OCI-LY3 (cell line): ENCODE measurements at regions not wholly inside any gene's neighbourhood (a gene's known extent, or its start where the extent isn't known, plus 50 kb on each side); places are given as distances from the start of the nearest gene placed in this dataset.

Experiments
- H2AFZ ChIP-seq: fragments of 200-600, 300-600 bp; shearing (Covaris generic); 2 replicates; pipeline ENCODE4 v1.6.0; 2014; ENCODE audit warnings: antibody characterized with exemption, low read depth, low read length
- H3K27ac ChIP-seq: fragments of 200-600, 300-600 bp; sonication (generic); 2 replicates; pipeline ENCODE4 v1.5.1; 2014; ENCODE audit warnings: mild to moderate bottlenecking, low read length, moderate library complexity, mixed read lengths
- H3K27me3 ChIP-seq: fragments of 200-600, 300-600 bp; sonication (generic); 2 replicates; pipeline ENCODE4 v1.6.1; 2014; ENCODE audit warnings: low read depth, low read length, mixed read lengths
- H3K36me3 ChIP-seq: fragments of 200-600, 300-600 bp; sonication (generic); replicated peaks from 2 replicates; pipeline ENCODE3; 2014; ENCODE audit warnings: low read depth, low read length, mixed read lengths
- H3K4me1 ChIP-seq: fragments of 300-600, 200-600 bp; sonication (generic); 2 replicates; pipeline ENCODE4 v1.6.1; 2014; ENCODE audit warnings: low read length, mixed read lengths
- H3K4me2 ChIP-seq: fragments of 200-600, 300-600 bp; sonication (generic); 2 replicates; pipeline ENCODE4 v1.6.1; 2014; ENCODE audit warnings: low read length, mixed read lengths
- H3K4me3 ChIP-seq: fragments of 300-600, 200-600 bp; sonication (generic); 2 replicates; pipeline ENCODE4 v1.5.1; 2014; ENCODE audit warnings: antibody characterized with exemption, mild to moderate bottlenecking, low read length, moderate library complexity
- H3K79me2 ChIP-seq: fragments of 300-600, 200-600 bp; shearing (Covaris generic); 2 replicates; pipeline ENCODE4 v1.6.1; 2014; ENCODE audit warnings: mild to moderate bottlenecking, low read length, mixed read lengths
- H3K9ac ChIP-seq: fragments of 300-600, 200-600 bp; shearing (Covaris generic); 2 replicates; pipeline ENCODE4 v1.6.0; 2014; ENCODE audit warnings: mild to moderate bottlenecking, low read length, moderate library complexity
- H3K9me3 ChIP-seq: fragments of 200-600, 300-600 bp; shearing (Covaris generic); 2 replicates; pipeline ENCODE4 v1.6.1; 2014; ENCODE audit warnings: low read length, mixed read lengths; ENCODE audit not compliant: insufficient read depth
- H4K20me1 ChIP-seq: fragments of 200-600, 300-600 bp; sonication (generic); 2 replicates; pipeline ENCODE4 v1.6.1; 2016; ENCODE audit warnings: low read length, mixed read lengths; ENCODE audit not compliant: insufficient read depth
- EZH2phosphoT487 ChIP-seq: fragments of 200-600 bp; shearing (Covaris generic); IDR thresholded peaks from 2 replicates; pipeline ENCODE4 v1.6.1; 2018; ENCODE audit warnings: antibody characterized with exemption, mixed run types, low read depth
- TF ChIP-seq, protein P1 (sequence below): fragments of 200-600, 300-600 bp; sonication (generic); IDR thresholded peaks from 2 replicates; pipeline ENCODE4 v1.5.1; 2014; ENCODE audit warnings: antibody characterized with exemption, low read length, low read depth

GRCh38 chr1:172760121-172760520 is 101.2 kb downstream of the FASLG start:
- H3K9me3 ChIP-seq = no peaks in the 10 kb centered on the region
- H3K4me3 ChIP-seq = no peak overlapping the region
- no peak overlapping the region for H3K27ac ChIP-seq
- no peak overlapping the region for H2AFZ ChIP-seq
- H3K79me2 ChIP-seq = no peaks in the 10 kb centered on the region
- H3K36me3 ChIP-seq = no peaks in the 10 kb centered on the region
- H3K4me2 ChIP-seq = no peak overlapping the region
- H3K9ac ChIP-seq = no peak overlapping the region
- H3K4me1 ChIP-seq = peaks cover 33% of the 10 kb centered on the region
- TF ChIP-seq, protein P1, sequence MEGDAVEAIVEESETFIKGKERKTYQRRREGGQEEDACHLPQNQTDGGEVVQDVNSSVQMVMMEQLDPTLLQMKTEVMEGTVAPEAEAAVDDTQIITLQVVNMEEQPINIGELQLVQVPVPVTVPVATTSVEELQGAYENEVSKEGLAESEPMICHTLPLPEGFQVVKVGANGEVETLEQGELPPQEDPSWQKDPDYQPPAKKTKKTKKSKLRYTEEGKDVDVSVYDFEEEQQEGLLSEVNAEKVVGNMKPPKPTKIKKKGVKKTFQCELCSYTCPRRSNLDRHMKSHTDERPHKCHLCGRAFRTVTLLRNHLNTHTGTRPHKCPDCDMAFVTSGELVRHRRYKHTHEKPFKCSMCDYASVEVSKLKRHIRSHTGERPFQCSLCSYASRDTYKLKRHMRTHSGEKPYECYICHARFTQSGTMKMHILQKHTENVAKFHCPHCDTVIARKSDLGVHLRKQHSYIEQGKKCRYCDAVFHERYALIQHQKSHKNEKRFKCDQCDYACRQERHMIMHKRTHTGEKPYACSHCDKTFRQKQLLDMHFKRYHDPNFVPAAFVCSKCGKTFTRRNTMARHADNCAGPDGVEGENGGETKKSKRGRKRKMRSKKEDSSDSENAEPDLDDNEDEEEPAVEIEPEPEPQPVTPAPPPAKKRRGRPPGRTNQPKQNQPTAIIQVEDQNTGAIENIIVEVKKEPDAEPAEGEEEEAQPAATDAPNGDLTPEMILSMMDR = no peak
- no peak for TF ChIP-seq EZH2phosphoT487
- no peaks in the 10 kb centered on the region for H4K20me1 ChIP-seq
- H3K27me3 ChIP-seq = peaks cover 44% of the 10 kb centered on the region

- no peak for TF ChIP-seq EZH2phosphoT487
- TF ChIP-seq, protein P1 = no peak
- Histone ChIP-seq H3K36me3 (no peaks in the 10 kb centered on the region), H3K27ac (no peak overlapping the region), H3K4me2 (no peak overlapping the region), H3K9me3 (no peaks in the 10 kb centered on the region), H2AFZ (no peak overlapping the region), H4K20me1 (no peaks in the 10 kb centered on the region), H3K4me1 (peaks cover 28% of the 10 kb centered on the region), H3K27me3 (peaks cover 36% of the 10 kb centered on the region), H3K9ac (no peak overlapping the region), H3K79me2 (no peaks in the 10 kb centered on the region), H3K4me3 (no peak overlapping the region)
These were observed 102.9 kb downstream of the FASLG start for GRCh38 chr1:172761581-172762486.

DNA sequence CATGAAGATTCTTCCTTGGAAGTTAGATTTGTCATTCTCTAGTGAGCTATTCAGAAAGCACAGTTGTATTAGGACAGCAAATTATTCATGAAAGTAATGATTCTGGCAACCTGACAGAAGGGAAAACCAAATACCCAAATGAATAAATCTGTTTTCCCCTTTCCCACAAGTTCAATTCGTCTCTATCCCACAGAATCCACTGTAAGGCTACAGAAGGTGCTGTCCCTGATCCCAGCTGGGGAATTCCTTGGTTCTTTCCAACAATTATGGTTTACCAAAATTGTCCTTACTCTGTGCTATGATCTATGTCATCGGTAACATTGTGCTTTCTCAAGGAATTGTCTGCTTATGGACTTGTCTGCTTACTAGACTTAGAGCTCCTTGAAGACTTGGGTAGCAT is 104.2 kb downstream of the FASLG start:
- Histone ChIP-seq H2AFZ (no peak overlapping the region), H3K36me3 (no peaks in the 10 kb centered on the region), H3K27me3 (peaks cover 23% of the 10 kb centered on the region), H3K4me2 (no peak overlapping the region), H3K4me3 (no peak overlapping the region), H4K20me1 (no peaks in the 10 kb centered on the region), H3K79me2 (no peaks in the 10 kb centered on the region), H3K27ac (no peak overlapping the region), H3K4me1 (peaks cover 28% of the 10 kb centered on the region), H3K9me3 (no peaks in the 10 kb centered on the region), H3K9ac (no peak overlapping the region)
- TF ChIP-seq EZH2phosphoT487 = no peak
- TF ChIP-seq, protein P1 = no peak

DNA sequence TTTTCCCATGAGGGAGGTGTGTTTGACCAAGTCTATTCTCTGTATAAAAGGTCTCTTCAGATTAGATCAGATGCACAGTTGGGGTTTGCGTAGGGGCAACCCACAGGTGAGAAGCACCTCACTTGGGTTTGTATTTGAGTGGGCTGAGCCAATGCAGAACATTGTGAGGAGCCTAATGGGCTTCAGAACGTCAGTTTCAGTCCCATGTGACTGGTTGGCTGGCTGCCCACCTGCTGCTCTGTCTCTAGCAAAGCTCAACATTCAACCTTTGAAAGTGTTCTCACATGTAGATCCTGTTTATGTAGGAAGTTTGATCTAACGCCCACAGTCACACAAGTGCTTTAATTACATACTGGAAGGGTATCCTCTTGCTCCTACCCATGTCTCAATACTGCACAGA is 105.5 kb downstream of the FASLG start:
- Histone ChIP-seq H3K9ac (no peak overlapping the region), H3K27me3 (peaks cover 13% of the 10 kb centered on the region; the same call in 1 of the 2 replicates), H3K79me2 (no peaks in the 10 kb centered on the region), H3K36me3 (no peaks in the 10 kb centered on the region), H3K27ac (no peak overlapping the region), H4K20me1 (no peaks in the 10 kb centered on the region), H2AFZ (no peak overlapping the region), H3K4me3 (no peak overlapping the region), H3K9me3 (no peaks in the 10 kb centered on the region), H3K4me2 (no peak overlapping the region), H3K4me1 (peaks cover 26% of the 10 kb centered on the region)
- TF ChIP-seq, protein P1 = no peak
- TF ChIP-seq EZH2phosphoT487 = no peak
